CD14-positive monocyte (primary cell): ENCODE measurements at regions not wholly inside any gene's neighbourhood (a gene's known extent, or its start where the extent isn't known, plus 50 kb on each side); places are given as distances from the start of the nearest gene placed in this dataset.
A peak's percentile ranks its signal among the peaks of the same experiment; 100 is the strongest.

Experiments used
- DNase-seq, 3 donors: peaks; one replicate each; pipeline ENCODE4 v3.0.0-alpha.2; 2011 to 2022
- H2AFZ ChIP-seq: 2 replicates; pipeline ENCODE4 v1.6.0; 2012; ENCODE audit warnings: mild to moderate bottlenecking, low read depth, low read length, inconsistent platforms; ENCODE audit not compliant: insufficient read depth, poor library complexity, severe bottlenecking
- H3K27ac ChIP-seq, 2 donors: 1 replicate in 1 of 2; 2 replicates in 1 of 2; pipeline ENCODE4 v1.5.1; 2012 to 2013; ENCODE audit warnings: low read length in 2 of 2, control low read depth in 1 of 2, inconsistent platforms in 1 of 2, low read depth in 1 of 2, mild to moderate bottlenecking in 1 of 2
- H3K27me3 ChIP-seq, 2 donors: one replicate each; pipeline versions ENCODE4 v1.6.0 to v1.6.1; 2011 to 2013; ENCODE audit warnings: low read length in 2 of 2; ENCODE audit not compliant: control insufficient read depth in 2 of 2, insufficient read depth in 2 of 2
- H3K36me3 ChIP-seq, 2 donors: replicated peaks in 1 of 2; 1 replicate in 1 of 2; 2 replicates in 1 of 2; pipeline versions ENCODE4 v1.5.1 to v1.6.1; 2012 to 2013; ENCODE audit warnings: low read length in 2 of 2, control low read depth in 1 of 2, inconsistent platforms in 1 of 2, mild to moderate bottlenecking in 1 of 2; ENCODE audit not compliant: insufficient read depth in 2 of 2, control insufficient read depth in 1 of 2
- H3K4me1 ChIP-seq, 2 donors: 1 replicate in 1 of 2; 2 replicates in 1 of 2; pipeline versions ENCODE4 v1.5.1 to v1.6.1; 2012 to 2013; ENCODE audit warnings: low read length in 2 of 2, control low read depth in 1 of 2, inconsistent platforms in 1 of 2, mild to moderate bottlenecking in 1 of 2, moderate library complexity in 1 of 2; ENCODE audit not compliant: insufficient read depth in 2 of 2, control insufficient read depth in 1 of 2
- H3K4me2 ChIP-seq: replicated peaks from 2 replicates; pipeline ENCODE3; 2012; ENCODE audit warnings: low read length, moderate library complexity, mild to moderate bottlenecking; ENCODE audit not compliant: poor library complexity, severe bottlenecking; ENCODE audit errors: extremely low read depth
- H3K4me3 ChIP-seq, 3 experiments: fragments of 200-600 bp in 1 of 3; sonication (generic) in 1 of 3; replicated peaks in 1 of 3; 1 replicate in 2 of 3; 2 replicates in 1 of 3; pipeline ENCODE4 v1.5.1; 2011 to 2013; ENCODE audit warnings: low read length in 3 of 3, mild to moderate bottlenecking in 3 of 3, control low read depth in 2 of 3, low read depth in 2 of 3, inconsistent platforms in 1 of 3, moderate library complexity in 1 of 3
- H3K79me2 ChIP-seq: 2 replicates; pipeline ENCODE4 v1.6.0; 2012; ENCODE audit warnings: mild to moderate bottlenecking, control low read depth, inconsistent platforms, low read length, moderate library complexity; ENCODE audit not compliant: insufficient read depth
- H3K9ac ChIP-seq: 2 replicates; pipeline ENCODE4 v1.6.0; 2017; ENCODE audit warnings: low read length, mild to moderate bottlenecking; ENCODE audit not compliant: insufficient read depth, poor library complexity, severe bottlenecking
- H3K9me3 ChIP-seq, 2 donors: replicated peaks in 1 of 2; 1 replicate in 1 of 2; 2 replicates in 1 of 2; pipeline versions ENCODE4 v1.5.1 to v1.6.1; 2012 to 2013; ENCODE audit warnings: low read length in 2 of 2, control low read depth in 1 of 2; ENCODE audit not compliant: control insufficient read depth in 1 of 2, insufficient read depth in 1 of 2
- H4K20me1 ChIP-seq: 2 replicates; pipeline ENCODE4 v1.6.0; 2012; ENCODE audit warnings: mild to moderate bottlenecking, low read length, control low read depth, moderate library complexity; ENCODE audit not compliant: insufficient read depth
- H3K27ac Mint-ChIP-seq, 7 donors: one replicate each; pipeline ENCODE4 v1.8.0; 2020; ENCODE audit warnings: mild to moderate bottlenecking in 7 of 7, mixed read lengths in 7 of 7, moderate library complexity in 6 of 7, inconsistent platforms in 2 of 7
- H3K27me3 Mint-ChIP-seq, 3 donors: one replicate each; pipeline ENCODE4 v1.8.0; 2021 to 2022; ENCODE audit warnings: low read depth in 3 of 3, mild to moderate bottlenecking in 3 of 3, mixed read lengths in 3 of 3, moderate library complexity in 3 of 3, inconsistent platforms in 1 of 3
- H3K36me3 Mint-ChIP-seq, 2 donors: one replicate each; pipeline ENCODE4 v1.8.0; 2020; ENCODE audit warnings: mixed read lengths in 2 of 2, inconsistent platforms in 1 of 2, mild to moderate bottlenecking in 1 of 2
- H3K4me1 Mint-ChIP-seq: one replicate; pipeline ENCODE4 v1.8.0; 2020; ENCODE audit warnings: mild to moderate bottlenecking, mixed read lengths
- H3K4me3 Mint-ChIP-seq, 2 donors: one replicate each; pipeline ENCODE4 v1.8.0; 2020; ENCODE audit warnings: mild to moderate bottlenecking in 2 of 2, mixed read lengths in 2 of 2, moderate library complexity in 1 of 2
- H3K9me3 Mint-ChIP-seq, 7 donors: one replicate each; pipeline ENCODE4 v1.8.0; 2020 to 2022; ENCODE audit warnings: mixed read lengths in 7 of 7, mild to moderate bottlenecking in 6 of 7, moderate library complexity in 6 of 7, inconsistent platforms in 2 of 7
- WGBS: methylation state at CpG from one replicate; pipeline ENCODE4 v1.1.5; 2013; ENCODE audit warnings: missing lambda C conversion rate; ENCODE audit not compliant: insufficient coverage; 5-methylcytosine and 5-hydroxymethylcytosine counted together
- intact Hi-C, 2 donors: fragments of 100-400 bp; cut with micrococcal nuclease; formaldehyde crosslinking; loops; one replicate each; pipeline versions ENCODE4 v1.15.0 to v1.15.1; 2023
- TF ChIP-seq, protein P1 (sequence below): fragments of 200-600 bp; IDR thresholded peaks from one replicate; pipeline ENCODE4 v1.8.0; 2022; ENCODE audit warnings: antibody characterized with exemption, mild to moderate bottlenecking

DNA sequence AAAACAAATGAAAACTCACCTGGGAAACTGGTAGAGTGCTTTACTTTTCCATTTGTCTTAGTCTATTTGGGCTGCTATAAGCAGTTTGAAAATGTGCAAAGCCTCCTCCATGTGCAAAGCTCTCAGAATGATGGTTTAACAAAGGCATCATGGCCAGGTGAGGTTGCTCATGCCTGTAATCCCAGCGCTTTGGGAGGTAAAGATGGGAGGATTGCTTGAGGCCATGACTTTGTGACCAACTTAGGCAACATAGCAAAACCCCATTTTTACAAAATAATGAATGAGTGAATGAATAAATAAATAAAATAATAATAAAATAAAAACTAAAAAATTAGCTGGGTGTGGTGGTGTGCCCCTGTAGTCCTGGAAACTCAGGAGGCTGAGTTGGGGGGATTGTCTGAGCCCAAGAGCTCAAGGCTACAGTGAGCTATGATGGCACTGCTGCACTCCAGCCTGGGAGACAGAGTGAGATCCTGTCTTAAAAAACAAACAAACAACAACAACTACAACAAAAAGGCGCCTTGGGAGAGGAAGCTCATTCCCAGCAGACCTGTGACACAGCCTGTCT is 71.8 kb downstream of the MYCN start:
- peaks cover 11% of the 10 kb centered on the region for H3K4me1 Mint-ChIP-seq
- H3K9me3 ChIP-seq = peaks cover 0 to 10% of the 10 kb centered on the region in 2 donors
- H3K27ac ChIP-seq = no peak overlapping the region
- peaks cover 14 to 47% of the 10 kb centered on the region in 2 donors for H3K27me3 ChIP-seq
- no peaks in the 10 kb centered on the region for H4K20me1 ChIP-seq
- peaks cover 0 to 10% (median 0%) of the 10 kb centered on the region in 7 donors for H3K9me3 Mint-ChIP-seq
- no peaks in the 10 kb centered on the region for H3K36me3 ChIP-seq
- H3K27ac Mint-ChIP-seq = no peak overlapping the region
- peaks cover 0 to 2% of the 10 kb centered on the region in 2 donors for H3K4me1 ChIP-seq
- H3K4me2 ChIP-seq = no peak overlapping the region
- no peaks in the 10 kb centered on the region for H3K36me3 Mint-ChIP-seq
- DNase-seq = no peak
- H3K9ac ChIP-seq = no peak overlapping the region
- H3K79me2 ChIP-seq = no peaks in the 10 kb centered on the region
- intact Hi-C loops = no loop called here
- H3K4me3 Mint-ChIP-seq = peak overlapping the region in 1 of 2 donors; percentile 64
- H3K27me3 Mint-ChIP-seq = peaks cover 12 to 41% (median 30%) of the 10 kb centered on the region in 3 donors
- TF ChIP-seq, protein P1, sequence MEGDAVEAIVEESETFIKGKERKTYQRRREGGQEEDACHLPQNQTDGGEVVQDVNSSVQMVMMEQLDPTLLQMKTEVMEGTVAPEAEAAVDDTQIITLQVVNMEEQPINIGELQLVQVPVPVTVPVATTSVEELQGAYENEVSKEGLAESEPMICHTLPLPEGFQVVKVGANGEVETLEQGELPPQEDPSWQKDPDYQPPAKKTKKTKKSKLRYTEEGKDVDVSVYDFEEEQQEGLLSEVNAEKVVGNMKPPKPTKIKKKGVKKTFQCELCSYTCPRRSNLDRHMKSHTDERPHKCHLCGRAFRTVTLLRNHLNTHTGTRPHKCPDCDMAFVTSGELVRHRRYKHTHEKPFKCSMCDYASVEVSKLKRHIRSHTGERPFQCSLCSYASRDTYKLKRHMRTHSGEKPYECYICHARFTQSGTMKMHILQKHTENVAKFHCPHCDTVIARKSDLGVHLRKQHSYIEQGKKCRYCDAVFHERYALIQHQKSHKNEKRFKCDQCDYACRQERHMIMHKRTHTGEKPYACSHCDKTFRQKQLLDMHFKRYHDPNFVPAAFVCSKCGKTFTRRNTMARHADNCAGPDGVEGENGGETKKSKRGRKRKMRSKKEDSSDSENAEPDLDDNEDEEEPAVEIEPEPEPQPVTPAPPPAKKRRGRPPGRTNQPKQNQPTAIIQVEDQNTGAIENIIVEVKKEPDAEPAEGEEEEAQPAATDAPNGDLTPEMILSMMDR = no peak
- no peak overlapping the region for H3K4me3 ChIP-seq
- WGBS = 88% methylated on average over 1 of the region's 2 CpGs
- H2AFZ ChIP-seq = no peak overlapping the region

DNA sequence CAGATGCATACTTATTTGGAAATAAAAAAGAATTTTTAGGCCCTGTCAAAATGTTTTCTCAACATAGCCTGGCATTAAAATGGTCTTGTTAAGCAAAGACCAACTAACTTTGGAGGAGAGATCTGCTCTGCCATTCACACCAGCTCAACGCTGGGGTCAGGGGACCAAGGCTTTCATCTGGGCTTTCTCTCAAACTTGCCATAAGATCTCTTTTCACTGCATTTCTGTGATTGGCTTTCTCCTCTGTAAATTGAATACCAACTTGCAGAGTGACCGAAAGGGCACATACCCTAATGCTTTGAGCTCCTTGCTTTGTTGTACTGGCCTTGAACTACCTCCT is 71.2 kb downstream of the MYCN start:
- no peaks in the 10 kb centered on the region for H4K20me1 ChIP-seq
- H3K9me3 Mint-ChIP-seq = peaks cover 0 to 10% (median 0%) of the 10 kb centered on the region in 7 donors
- 67% methylated on average over 1 of the region's 2 CpGs for WGBS
- intact Hi-C loops = no loop called here
- no peaks in the 10 kb centered on the region for H3K79me2 ChIP-seq
- H3K27ac ChIP-seq = no peak overlapping the region
- no peak overlapping the region for H3K9ac ChIP-seq
- no peak for DNase-seq
- no peak overlapping the region for H3K27ac Mint-ChIP-seq
- H3K4me1 ChIP-seq = peaks cover 3 to 7% of the 10 kb centered on the region in 2 donors
- no peak overlapping the region for H2AFZ ChIP-seq
- TF ChIP-seq, protein P1 = no peak
- H3K4me1 Mint-ChIP-seq = peaks cover 15% of the 10 kb centered on the region
- H3K4me3 ChIP-seq = no peak overlapping the region
- no peak overlapping the region for H3K4me2 ChIP-seq
- H3K4me3 Mint-ChIP-seq = peak overlapping the region in 1 of 2 donors; percentile 44
- peaks cover 14 to 47% of the 10 kb centered on the region in 2 donors for H3K27me3 ChIP-seq
- no peaks in the 10 kb centered on the region for H3K36me3 ChIP-seq
- H3K27me3 Mint-ChIP-seq = peaks cover 12 to 41% (median 30%) of the 10 kb centered on the region in 3 donors
- H3K9me3 ChIP-seq = peaks cover 0 to 10% of the 10 kb centered on the region in 2 donors
- no peaks in the 10 kb centered on the region for H3K36me3 Mint-ChIP-seq
